Transverse colon (tissue), 4 donors: ENCODE measurements at regions not wholly inside any gene's neighbourhood (a gene's known extent, or its start where the extent isn't known, plus 50 kb on each side); places are given as distances from the start of the nearest gene placed in this dataset.

Experiments used
- DNase-seq: peaks from one replicate; pipeline ENCODE4 v3.0.0-alpha.2; 2019
- H3K27ac ChIP-seq, 4 donors: fragments of 200-600 bp; sonication (generic); 2 replicates each; pipeline ENCODE4 v1.5.1; 2016 to 2018; ENCODE audit warnings: inconsistent platforms in 4 of 4
- H3K27me3 ChIP-seq: fragments of 200-600 bp; sonication (generic); 2 replicates; pipeline ENCODE4 v1.5.1; 2017; ENCODE audit warnings: inconsistent platforms
- H3K36me3 ChIP-seq, 4 donors: fragments of 200-600 bp; sonication (generic); 2 replicates each; pipeline ENCODE4 v1.5.1; 2017 to 2019; ENCODE audit warnings: inconsistent platforms in 4 of 4
- H3K4me1 ChIP-seq, 4 donors: fragments of 200-600 bp; sonication (generic); 2 replicates each; pipeline ENCODE4 v1.5.1; 2017 to 2020; ENCODE audit warnings: inconsistent platforms in 4 of 4
- H3K4me3 ChIP-seq, 4 donors: fragments of 200-600 bp; sonication (generic); 1 replicate in 1 of 4; 2 replicates in 3 of 4; pipeline versions ENCODE4 v1.5.1 to v1.6.1; 2017 to 2019; ENCODE audit warnings: inconsistent platforms in 4 of 4
- H3K9me3 ChIP-seq, 2 donors: fragments of 200-600 bp; sonication (generic); 2 replicates each; pipeline ENCODE4 v1.5.1; 2017 to 2019; ENCODE audit warnings: inconsistent platforms in 2 of 2
- CTCF ChIP-seq, 5 experiments: fragments of 200-600 bp in 3 of 5; fragments of 450-650 bp in 2 of 5; sonication (generic) in 3 of 5; IDR thresholded peaks; 1 replicate in 2 of 5; 2 replicates in 3 of 5; pipeline ENCODE4 v1.5.1; 2016 to 2017; ENCODE audit warnings: antibody characterized with exemption in 5 of 5, inconsistent platforms in 3 of 5, mild to moderate bottlenecking in 2 of 5, moderate library complexity in 1 of 5
- EP300 ChIP-seq: sonication (generic); formaldehyde crosslinking; IDR thresholded peaks from one replicate; pipeline ENCODE4 v1.6.1; 2017; ENCODE audit warnings: antibody characterized with exemption, low read depth
- POLR2A ChIP-seq: fragments of 450-650 bp; IDR thresholded peaks from one replicate; pipeline ENCODE4 v1.6.1; 2016; ENCODE audit warnings: antibody characterized with exemption, mild to moderate bottlenecking, moderate library complexity
- POLR2AphosphoS5 ChIP-seq, 3 donors: sonication (generic); formaldehyde crosslinking; IDR thresholded peaks; one replicate each; pipeline ENCODE4 v1.6.1; 2016; ENCODE audit warnings: antibody characterized with exemption in 3 of 3
- WGBS, 2 donors: methylation state at CpG; one replicate each; pipeline ENCODE4 v1.1.5; 2018; ENCODE audit warnings: low coverage in 1 of 2; 5-methylcytosine and 5-hydroxymethylcytosine counted together
- in situ Hi-C, 4 donors: fragments of 200-750 bp; cut with MboI; loops; one replicate each; pipeline versions ENCODE4 v1.15.0 to v1.15.1; 2017; ENCODE audit warnings: low sequenced_read_pairs in 3 of 4, low pct_ligation_motif_present in 1 of 4, low pct_unique_long_range_greater_than_20kb in 1 of 4
- intact Hi-C: fragments of 100-400 bp; cut with DNase I; formaldehyde crosslinking; loops from one replicate; pipeline ENCODE4 v1.15.1; 2023; ENCODE audit warnings: low total_unique reads

- DNase-seq = peak; percentile 44
- Histone ChIP-seq H3K4me3 (no peak overlapping the region), H3K36me3 (no peaks in the 10 kb centered on the region), H3K27ac (no peak overlapping the region), H3K9me3 (no peaks in the 10 kb centered on the region), H3K27me3 (no peaks in the 10 kb centered on the region), H3K4me1 (peaks cover 0 to 17% (median 2%) of the 10 kb centered on the region in 4 donors)
- WGBS, 2 donors = 23% methylated on average over 6 of the region's 6 CpGs
- in situ Hi-C loops = loop anchor here (10.0 to 25.0 kb wide), 5 partner anchors 162 to 344 kb away; no protein-coding TSS in a partner anchor
- TF ChIP-seq EP300 = no peak
- peak; percentile 57 to 79 (median 63) for TF ChIP-seq CTCF (IDR thresholded peaks at IDR 0.05)
- no peak for TF ChIP-seq POLR2AphosphoS5 (IDR thresholded peaks at IDR 0.05)
- no peak for TF ChIP-seq POLR2A
- intact Hi-C loops = loop anchor here (10.0 kb wide), 2 partner anchors 222 to 332 kb away; no protein-coding TSS in a partner anchor
Measured at GRCh38 chr2:181742922-181743722, 62.8 kb upstream of the NEUROD1 start.

GRCh38 chr2:181743723-181744031 lies 63.4 kb upstream of the NEUROD1 start:
- Histone ChIP-seq H3K27me3 (no peaks in the 10 kb centered on the region), H3K4me1 (peaks cover 0 to 17% (median 2%) of the 10 kb centered on the region in 4 donors), H3K36me3 (no peaks in the 10 kb centered on the region), H3K27ac (no peak overlapping the region), H3K4me3 (no peak overlapping the region), H3K9me3 (no peaks in the 10 kb centered on the region)
- intact Hi-C loops (loop anchor here (10.0 kb wide), 2 partner anchors 221 to 331 kb away; no protein-coding TSS in a partner anchor), in situ Hi-C loops (loop anchor here (10.0 to 25.0 kb wide), 5 partner anchors 161 to 344 kb away; no protein-coding TSS in a partner anchor)
- WGBS, 2 donors = 86 to 91% methylated on average over 2 of the region's 2 CpGs
- no peak for DNase-seq
- TF ChIP-seq EP300 (no peak), POLR2A (no peak), CTCF (IDR thresholded peaks at IDR 0.05) (no peak)

- H3K4me3 ChIP-seq = no peak overlapping the region
- no peaks in the 10 kb centered on the region for H3K27me3 ChIP-seq
- H3K4me1 ChIP-seq = peaks cover 0 to 17% (median 2%) of the 10 kb centered on the region in 4 donors
- no peak overlapping the region for H3K27ac ChIP-seq
- in situ Hi-C loops (loop anchor here (10.0 to 25.0 kb wide), 5 partner anchors 159 to 341 kb away; no protein-coding TSS in a partner anchor), intact Hi-C loops (loop anchor here (10.0 kb wide), 2 partner anchors 219 to 329 kb away; no protein-coding TSS in a partner anchor)
- TF ChIP-seq EP300 = no peak
- TF ChIP-seq CTCF (IDR thresholded peaks at IDR 0.05) = no peak
- no peak for TF ChIP-seq POLR2A
- no peak for TF ChIP-seq POLR2AphosphoS5 (IDR thresholded peaks at IDR 0.05)
- H3K9me3 ChIP-seq = no peaks in the 10 kb centered on the region
- H3K36me3 ChIP-seq = no peaks in the 10 kb centered on the region
- WGBS, 2 donors = 80 to 88% methylated on average over 3 of the region's 3 CpGs
- no peak for DNase-seq
Measured at GRCh38 chr2:181745796-181746540, 65.7 kb upstream of the NEUROD1 start.

- H3K27me3 ChIP-seq = no peaks in the 10 kb centered on the region
- H3K9me3 ChIP-seq = no peaks in the 10 kb centered on the region
- WGBS, 2 donors = 64 to 78% methylated on average over 2 of the region's 2 CpGs
- no peak overlapping the region for H3K27ac ChIP-seq
- intact Hi-C loops = loop anchor here (10.0 kb wide), 2 partner anchors 218 to 328 kb away; no protein-coding TSS in a partner anchor
- no peak for DNase-seq
- peaks cover 0 to 17% (median 2%) of the 10 kb centered on the region in 4 donors for H3K4me1 ChIP-seq
- in situ Hi-C loops = loop anchor here (10.0 to 25.0 kb wide), 5 partner anchors 158 to 340 kb away; no protein-coding TSS in a partner anchor
- no peak overlapping the region for H3K4me3 ChIP-seq
- no peak for TF ChIP-seq POLR2AphosphoS5 (IDR thresholded peaks at IDR 0.05)
- TF ChIP-seq CTCF (IDR thresholded peaks at IDR 0.05) = no peak
- TF ChIP-seq EP300 = no peak
- TF ChIP-seq POLR2A = no peak
- no peaks in the 10 kb centered on the region for H3K36me3 ChIP-seq
Measured at GRCh38 chr2:181746844-181747243, 66.5 kb upstream of the NEUROD1 start.
